Lower lobe of right lung (tissue), 2 donors: ENCODE measurements at regions not wholly inside any gene's neighbourhood (a gene's known extent, or its start where the extent isn't known, plus 50 kb on each side); places are given as distances from the start of the nearest gene placed in this dataset.

Source experiments
- ATAC-seq, 2 donors: fragments of 200-7000 bp; cut with Tn5 transposase; one replicate each; pipeline ENCODE4 v1.9.1; 2020 to 2022; ENCODE audit warnings: mild to moderate bottlenecking in 2 of 2, moderate library complexity in 2 of 2
- DNase-seq: peaks from one replicate; pipeline ENCODE4 v3.0.0-alpha.2; 2020
- H3K27ac ChIP-seq: fragments of 200-600 bp; one replicate; pipeline ENCODE4 v1.8.0; 2022
- H3K27me3 ChIP-seq: fragments of 200-600 bp; one replicate; pipeline ENCODE4 v1.8.0; 2022; ENCODE audit warnings: low read depth
- H3K36me3 ChIP-seq: fragments of 200-600 bp; one replicate; pipeline ENCODE4 v1.8.0; 2022; ENCODE audit warnings: mild to moderate bottlenecking
- H3K4me1 ChIP-seq: fragments of 200-600 bp; one replicate; pipeline ENCODE4 v1.8.0; 2022
- H3K4me3 ChIP-seq: fragments of 200-600 bp; one replicate; pipeline ENCODE4 v1.8.0; 2022; ENCODE audit warnings: mild to moderate bottlenecking
- H3K9me3 ChIP-seq: fragments of 200-600 bp; one replicate; pipeline ENCODE4 v1.8.0; 2022
- intact Hi-C: fragments of 100-400 bp; cut with DNase I; formaldehyde crosslinking; loops from one replicate; pipeline ENCODE4 v1.11.0; 2022
- TF ChIP-seq, protein P1 (sequence below): fragments of 200-600 bp; IDR thresholded peaks from one replicate; pipeline ENCODE4 v1.8.0; 2022; ENCODE audit warnings: antibody characterized with exemption, mild to moderate bottlenecking
- donor health status: DM: no; HTN: yes; CAD: no; lungs with severe emphysema.

DNA sequence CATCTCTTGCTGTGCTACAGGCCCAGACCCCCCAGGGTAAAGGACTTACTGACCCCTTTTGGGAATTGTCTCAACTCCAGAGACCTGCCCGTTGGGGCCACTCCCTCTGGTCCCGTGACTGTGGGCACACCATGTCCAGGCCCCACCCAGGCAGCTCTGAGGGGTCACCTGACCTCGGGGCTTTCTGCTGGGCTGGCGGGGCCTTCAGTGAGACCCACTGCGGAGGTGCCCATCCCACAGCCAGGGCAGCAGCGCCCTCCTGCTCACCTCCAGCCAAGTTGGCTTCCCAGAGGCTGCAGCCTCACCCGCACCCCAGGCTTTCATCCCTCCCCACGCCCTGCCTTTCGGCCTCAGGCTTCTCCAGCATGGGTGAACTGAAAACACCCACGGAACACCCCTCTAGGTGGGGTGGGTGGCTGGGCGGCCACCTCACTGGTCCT is 147.2 kb downstream of the DNAJB6 start:
- H3K27me3 ChIP-seq, result no peaks in the 10 kb centered on the region
- no peaks in the 10 kb centered on the region for H3K36me3 ChIP-seq
- H3K4me1 ChIP-seq, result no peaks in the 10 kb centered on the region
- H3K9me3 ChIP-seq, result no peaks in the 10 kb centered on the region
- TF ChIP-seq, protein P1, sequence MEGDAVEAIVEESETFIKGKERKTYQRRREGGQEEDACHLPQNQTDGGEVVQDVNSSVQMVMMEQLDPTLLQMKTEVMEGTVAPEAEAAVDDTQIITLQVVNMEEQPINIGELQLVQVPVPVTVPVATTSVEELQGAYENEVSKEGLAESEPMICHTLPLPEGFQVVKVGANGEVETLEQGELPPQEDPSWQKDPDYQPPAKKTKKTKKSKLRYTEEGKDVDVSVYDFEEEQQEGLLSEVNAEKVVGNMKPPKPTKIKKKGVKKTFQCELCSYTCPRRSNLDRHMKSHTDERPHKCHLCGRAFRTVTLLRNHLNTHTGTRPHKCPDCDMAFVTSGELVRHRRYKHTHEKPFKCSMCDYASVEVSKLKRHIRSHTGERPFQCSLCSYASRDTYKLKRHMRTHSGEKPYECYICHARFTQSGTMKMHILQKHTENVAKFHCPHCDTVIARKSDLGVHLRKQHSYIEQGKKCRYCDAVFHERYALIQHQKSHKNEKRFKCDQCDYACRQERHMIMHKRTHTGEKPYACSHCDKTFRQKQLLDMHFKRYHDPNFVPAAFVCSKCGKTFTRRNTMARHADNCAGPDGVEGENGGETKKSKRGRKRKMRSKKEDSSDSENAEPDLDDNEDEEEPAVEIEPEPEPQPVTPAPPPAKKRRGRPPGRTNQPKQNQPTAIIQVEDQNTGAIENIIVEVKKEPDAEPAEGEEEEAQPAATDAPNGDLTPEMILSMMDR, result no peak
- ATAC-seq (no peak), DNase-seq (no peak)
- H3K27ac ChIP-seq, result no peak overlapping the region
- intact Hi-C loops, result no loop called here
- no peak overlapping the region for H3K4me3 ChIP-seq

DNA sequence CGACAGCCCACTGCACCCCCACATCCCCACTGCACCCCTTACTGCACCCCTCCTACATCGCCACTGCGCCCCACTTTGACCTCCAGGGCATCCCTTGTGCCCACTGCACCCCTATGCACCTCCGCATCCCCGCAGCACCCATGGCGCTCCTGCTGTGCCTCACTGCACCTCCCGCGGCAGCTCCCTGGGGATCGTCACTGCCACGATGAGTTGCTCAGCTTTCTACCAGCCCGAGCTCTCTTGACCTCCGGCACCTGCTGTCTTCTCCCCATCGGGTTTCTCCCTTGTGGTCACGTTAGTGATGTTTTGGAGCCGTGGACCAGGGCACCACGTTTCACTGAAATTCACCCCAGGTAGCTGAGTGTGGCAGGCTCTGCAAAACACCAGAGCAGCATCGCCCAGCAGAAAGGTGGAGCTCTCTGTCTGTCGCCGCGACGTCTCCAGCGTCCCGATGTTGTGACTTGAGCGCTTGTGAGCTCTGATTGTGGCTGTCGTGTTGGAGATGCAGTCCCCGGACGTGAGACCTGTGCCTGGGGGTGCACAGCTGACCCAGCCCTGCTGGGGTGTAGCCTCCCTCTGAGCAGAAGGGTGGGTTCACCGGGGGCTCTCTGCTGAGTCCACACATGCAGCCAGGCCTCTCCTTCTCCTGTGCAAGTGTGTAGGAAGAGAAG is 147.7 kb downstream of the DNAJB6 start:
- Histone ChIP-seq H3K9me3 (no peaks in the 10 kb centered on the region), H3K27me3 (no peaks in the 10 kb centered on the region), H3K36me3 (no peaks in the 10 kb centered on the region), H3K4me3 (no peak overlapping the region), H3K4me1 (no peaks in the 10 kb centered on the region), H3K27ac (no peak overlapping the region)
- DNase-seq (no peak), ATAC-seq (peak in 1 of 2 donors; percentile 18)
- TF ChIP-seq, protein P1, result no peak
- intact Hi-C loops, result no loop called here

DNA sequence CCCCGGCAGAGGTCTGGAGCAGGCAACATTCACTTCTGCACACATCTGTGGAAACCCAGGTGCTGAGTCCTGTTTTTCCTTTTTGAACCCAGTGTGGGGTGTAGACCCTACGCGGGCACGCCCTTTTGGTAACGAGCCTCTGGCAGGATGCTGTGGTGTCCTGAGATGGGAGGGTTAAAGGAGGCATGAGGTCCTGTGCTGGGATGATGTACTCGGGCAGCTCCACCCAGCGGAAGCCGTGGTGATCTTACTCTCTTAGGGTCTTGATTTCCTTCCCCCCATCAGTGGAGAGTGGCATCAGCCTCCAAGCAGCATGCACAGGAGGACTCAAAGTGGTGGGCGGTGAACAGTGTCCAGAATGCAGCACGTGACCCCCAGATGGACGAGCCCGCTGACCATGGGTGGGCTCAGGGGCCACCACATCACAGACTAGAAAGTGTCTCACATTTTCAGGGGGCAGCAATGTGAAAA is 148.6 kb downstream of the DNAJB6 start:
- intact Hi-C loops, result no loop called here
- no peaks in the 10 kb centered on the region for H3K36me3 ChIP-seq
- no peaks in the 10 kb centered on the region for H3K4me1 ChIP-seq
- TF ChIP-seq, protein P1, result no peak
- H3K9me3 ChIP-seq, result no peaks in the 10 kb centered on the region
- H3K4me3 ChIP-seq, result no peak overlapping the region
- no peak overlapping the region for H3K27ac ChIP-seq
- no peaks in the 10 kb centered on the region for H3K27me3 ChIP-seq
- ATAC-seq (no peak), DNase-seq (no peak)

DNA sequence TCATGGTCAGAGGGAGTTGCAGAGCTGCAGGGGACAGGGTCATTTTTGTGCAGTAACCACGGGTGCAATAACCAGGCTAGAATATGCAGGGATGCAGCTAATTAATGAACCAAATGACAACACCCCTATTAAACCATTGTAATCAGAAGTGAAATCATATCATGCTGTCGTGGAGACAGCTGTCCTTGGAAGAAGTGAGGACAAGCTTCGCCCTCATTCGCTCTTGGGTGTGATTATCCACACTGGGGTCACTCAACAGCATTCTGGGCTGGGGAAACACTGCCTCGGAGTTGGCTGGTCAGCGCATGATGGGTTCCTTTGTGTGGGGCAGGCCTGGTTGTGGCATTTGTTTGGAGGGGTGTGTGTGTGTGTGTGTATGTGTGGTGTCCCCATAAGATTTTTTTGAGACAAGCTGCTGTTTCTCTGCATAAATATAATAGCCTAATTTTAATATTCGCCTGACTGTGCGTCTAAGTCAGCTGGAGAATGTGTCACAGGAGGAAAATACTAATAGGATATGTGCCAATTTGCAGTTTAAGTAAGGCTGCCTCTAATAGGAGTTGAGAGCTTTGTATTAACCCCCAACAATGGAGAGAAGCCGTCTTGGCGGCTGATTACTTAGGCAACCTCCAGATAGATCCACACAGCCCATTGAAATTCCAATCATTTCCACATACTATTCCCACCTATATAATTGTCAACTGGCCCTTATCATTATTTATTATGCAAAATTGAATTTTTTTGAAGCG is 149.4 kb downstream of the DNAJB6 start:
- H3K9me3 ChIP-seq, result no peaks in the 10 kb centered on the region
- DNase-seq, result no peak

DNA sequence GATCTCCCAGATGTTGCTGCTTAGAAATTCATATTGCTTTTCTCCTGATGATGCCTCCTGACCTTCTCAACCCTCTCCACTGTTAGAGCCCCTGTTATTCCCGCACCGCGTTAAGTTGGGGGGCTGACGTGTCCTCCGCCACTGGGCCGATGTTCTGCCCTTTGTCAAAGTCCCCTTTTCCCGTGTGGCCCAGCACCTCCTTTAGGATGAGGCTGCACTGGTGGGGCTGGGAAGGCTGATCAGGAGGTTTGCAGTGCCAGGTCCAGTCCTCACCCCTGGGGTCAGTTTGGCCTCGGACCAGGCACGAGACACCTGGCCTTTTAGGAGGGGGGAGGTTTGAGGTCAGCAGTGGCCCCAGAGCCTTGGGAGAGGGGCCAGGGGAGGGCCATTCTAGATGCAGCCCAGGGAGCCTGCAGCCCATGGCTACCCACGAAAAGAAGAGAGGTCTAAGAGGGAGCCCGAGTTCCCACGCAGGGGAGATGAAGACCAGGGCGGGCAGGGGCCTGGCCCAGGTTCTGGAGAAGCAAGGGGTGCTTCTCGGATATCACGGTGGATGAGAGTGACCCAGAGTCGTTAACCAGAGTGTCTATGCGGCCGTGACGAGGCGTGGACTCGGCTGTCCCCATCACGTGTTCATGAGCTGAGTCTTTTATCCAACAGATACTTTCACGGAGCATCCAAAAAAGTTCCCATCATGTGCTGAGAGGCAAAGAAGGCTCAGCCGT is 150.4 kb downstream of the DNAJB6 start:
- Histone ChIP-seq H3K27me3 (no peaks in the 10 kb centered on the region), H3K4me3 (no peak overlapping the region), H3K9me3 (no peaks in the 10 kb centered on the region), H3K27ac (no peak overlapping the region), H3K4me1 (no peaks in the 10 kb centered on the region), H3K36me3 (no peaks in the 10 kb centered on the region)
- intact Hi-C loops, result no loop called here
- DNase-seq, result no peak
- TF ChIP-seq, protein P1, result no peak
- no peak for ATAC-seq

More for the DNA sequence above, 149.4 kb downstream of the DNAJB6 start:
- Histone ChIP-seq H3K27ac (no peak overlapping the region), H3K4me1 (no peaks in the 10 kb centered on the region), H3K36me3 (no peaks in the 10 kb centered on the region), H3K27me3 (no peaks in the 10 kb centered on the region), H3K4me3 (no peak overlapping the region)
- TF ChIP-seq, protein P1, result no peak
- ATAC-seq, result no peak
- intact Hi-C loops, result no loop called here
